Activated CD8-positive, alpha-beta memory T cell treated with anti-CD3 and anti-CD28 coated beads, Interleukin-2, amount 10 ng/mL, durations not matched to agents 7 days and 5 days (primary cell): ENCODE measurements at regions not wholly inside any gene's neighbourhood (a gene's known extent, or its start where the extent isn't known, plus 50 kb on each side); places are given as distances from the start of the nearest gene placed in this dataset.

Experiments
- ATAC-seq: fragments of 150-1000 bp; cut with Tn5 transposase; one replicate; pipeline ENCODE4 v1.10.0; 2021; ENCODE audit warnings: moderate library complexity
- CTCF ChIA-PET: fragments of 350-600 bp; sonication (Branson Sonifier 250); formaldehyde crosslinking; loops from one replicate; lab custom pipeline; 2021; ENCODE audit warnings: antibody characterized with exemption; lab: Charles Lee
- DNase-seq: peaks from one replicate; pipeline ENCODE4 v3.0.0-alpha.2; 2020
- H3K27ac Mint-ChIP-seq: one replicate; pipeline ENCODE4 v1.8.0; 2021; ENCODE audit warnings: mild to moderate bottlenecking, mixed read lengths
- H3K27me3 Mint-ChIP-seq: one replicate; pipeline ENCODE4 v1.8.0; 2021; ENCODE audit warnings: mixed read lengths
- H3K36me3 Mint-ChIP-seq: one replicate; pipeline ENCODE4 v1.8.0; 2021; ENCODE audit warnings: mild to moderate bottlenecking, mixed read lengths
- H3K4me1 Mint-ChIP-seq: one replicate; pipeline ENCODE4 v1.8.0; 2021; ENCODE audit warnings: mixed read lengths
- H3K4me3 Mint-ChIP-seq: one replicate; pipeline ENCODE4 v1.8.0; 2021; ENCODE audit warnings: mild to moderate bottlenecking, moderate library complexity, mixed read lengths
- H3K9me3 Mint-ChIP-seq: one replicate; pipeline ENCODE4 v1.8.0; 2022; ENCODE audit warnings: low read depth, mixed read lengths

DNA sequence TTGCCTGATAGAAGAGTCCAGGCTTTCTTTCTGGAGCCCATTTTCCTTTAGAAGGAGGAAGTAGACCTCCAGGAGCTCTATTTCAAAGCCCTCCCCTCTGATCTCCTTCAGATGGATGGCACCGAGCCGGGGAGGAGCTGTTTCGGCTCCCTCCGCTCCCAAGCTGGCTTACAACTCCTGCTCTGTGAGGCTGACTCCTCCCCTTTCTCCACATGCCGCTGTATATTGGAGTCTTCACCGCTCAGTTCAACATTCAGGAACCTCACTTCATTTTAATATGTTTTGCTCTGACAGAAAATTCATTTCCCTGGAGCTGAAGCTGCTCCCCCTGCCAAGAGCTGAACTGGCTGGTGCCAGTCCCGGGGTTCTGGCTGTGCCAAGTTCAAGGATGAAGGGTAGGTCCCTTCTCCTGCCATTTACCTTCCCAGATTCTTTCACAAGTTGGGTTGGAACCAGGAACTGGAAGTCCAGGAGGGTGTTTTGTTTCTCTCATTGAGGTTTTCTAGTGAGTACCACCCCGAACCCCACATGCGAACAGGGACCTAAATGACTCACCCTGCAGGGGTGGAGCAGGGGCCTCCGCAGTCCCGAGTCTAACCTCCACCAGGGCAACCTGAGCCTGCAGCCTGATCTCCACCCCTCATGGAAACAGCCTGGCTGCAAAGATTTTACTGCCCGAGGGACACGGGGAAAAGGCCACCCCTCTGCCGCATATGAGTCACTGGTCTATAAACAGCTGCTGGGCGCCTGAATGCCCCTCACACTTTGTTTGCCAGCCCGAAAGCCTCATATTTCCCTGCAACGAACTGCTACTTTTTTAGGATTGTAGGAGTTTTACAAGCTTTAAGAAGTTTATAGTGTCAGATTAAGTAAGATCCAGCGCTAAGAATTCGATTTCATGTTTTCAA, 68.6 kb upstream of the FOXA2 start:
- H3K4me1 Mint-ChIP-seq: no peaks in the 10 kb centered on the region
- CTCF ChIA-PET: no interaction called here
- peaks cover 3% of the 10 kb centered on the region for H3K9me3 Mint-ChIP-seq
- DNase-seq (no peak), ATAC-seq (no peak)
- H3K27ac Mint-ChIP-seq: no peak overlapping the region
- H3K4me3 Mint-ChIP-seq: no peak overlapping the region
- no peaks in the 10 kb centered on the region for H3K27me3 Mint-ChIP-seq
- H3K36me3 Mint-ChIP-seq: no peaks in the 10 kb centered on the region

- Mint-ChIP-seq H3K27ac (no peak overlapping the region), H3K9me3 (peaks cover 3% of the 10 kb centered on the region), H3K27me3 (no peaks in the 10 kb centered on the region), H3K36me3 (no peaks in the 10 kb centered on the region), H3K4me3 (no peak overlapping the region), H3K4me1 (no peaks in the 10 kb centered on the region)
- CTCF ChIA-PET: no interaction called here
- no peak for DNase-seq
- ATAC-seq: no peak
These were observed 69.6 kb upstream of the FOXA2 start for GRCh38 chr20:22653658-22654642.

GRCh38 chr20:22663528-22664025, 79.2 kb upstream of the FOXA2 start:
- Mint-ChIP-seq H3K4me1 (no peaks in the 10 kb centered on the region), H3K4me3 (no peak overlapping the region), H3K27me3 (no peaks in the 10 kb centered on the region), H3K36me3 (no peaks in the 10 kb centered on the region), H3K9me3 (peaks cover 3% of the 10 kb centered on the region), H3K27ac (no peak overlapping the region)
- ATAC-seq: no peak
- CTCF ChIA-PET: no interaction called here
- DNase-seq: no peak

DNA sequence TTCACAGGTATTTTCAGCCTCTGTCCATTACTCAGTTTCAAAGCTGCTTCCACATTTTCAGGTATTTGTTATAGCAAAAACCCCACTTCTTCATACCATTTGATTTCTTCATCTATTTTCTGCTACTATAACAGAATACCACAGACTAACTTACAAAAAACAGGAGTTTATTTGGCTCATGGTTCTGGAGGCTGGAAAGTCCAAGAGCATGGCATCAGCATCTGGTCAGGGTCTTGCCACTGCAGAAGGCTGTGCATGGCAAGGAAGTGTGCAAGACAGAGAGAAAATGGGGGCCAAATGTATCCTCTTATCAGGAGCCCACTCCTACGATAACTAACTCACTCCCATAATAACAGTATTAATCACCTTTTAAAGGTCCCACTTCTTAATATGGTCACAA, 82.8 kb upstream of the FOXA2 start:
- Mint-ChIP-seq H3K36me3 (no peaks in the 10 kb centered on the region), H3K27ac (no peak overlapping the region), H3K4me3 (no peak overlapping the region), H3K27me3 (no peaks in the 10 kb centered on the region), H3K4me1 (no peaks in the 10 kb centered on the region), H3K9me3 (peaks cover 11% of the 10 kb centered on the region)
- ATAC-seq: no peak
- CTCF ChIA-PET: no interaction called here
- no peak for DNase-seq

DNA sequence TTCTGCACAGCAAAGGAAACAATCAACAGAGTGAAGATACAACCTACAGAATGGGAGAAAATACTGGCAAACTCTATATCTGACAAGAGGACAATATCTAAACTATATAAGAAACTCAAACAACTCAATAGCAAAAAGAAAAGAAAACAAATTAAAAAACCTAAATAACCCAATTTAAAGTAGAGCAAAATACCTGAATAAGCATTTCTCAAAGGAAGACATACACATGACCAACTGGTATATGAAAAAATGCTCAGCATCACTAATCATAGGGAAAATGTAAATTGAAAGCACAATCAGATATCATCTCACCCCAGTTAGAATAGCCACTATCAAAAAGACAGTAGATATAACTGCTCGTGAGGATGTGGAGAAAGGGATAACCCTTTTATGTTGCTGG, 87.8 kb upstream of the FOXA2 start:
- ATAC-seq: no peak
- Mint-ChIP-seq H3K27ac (no peak overlapping the region), H3K4me3 (no peak overlapping the region), H3K27me3 (no peaks in the 10 kb centered on the region), H3K4me1 (no peaks in the 10 kb centered on the region), H3K9me3 (peaks cover 15% of the 10 kb centered on the region), H3K36me3 (no peaks in the 10 kb centered on the region)
- CTCF ChIA-PET: no interaction called here
- no peak for DNase-seq

DNA sequence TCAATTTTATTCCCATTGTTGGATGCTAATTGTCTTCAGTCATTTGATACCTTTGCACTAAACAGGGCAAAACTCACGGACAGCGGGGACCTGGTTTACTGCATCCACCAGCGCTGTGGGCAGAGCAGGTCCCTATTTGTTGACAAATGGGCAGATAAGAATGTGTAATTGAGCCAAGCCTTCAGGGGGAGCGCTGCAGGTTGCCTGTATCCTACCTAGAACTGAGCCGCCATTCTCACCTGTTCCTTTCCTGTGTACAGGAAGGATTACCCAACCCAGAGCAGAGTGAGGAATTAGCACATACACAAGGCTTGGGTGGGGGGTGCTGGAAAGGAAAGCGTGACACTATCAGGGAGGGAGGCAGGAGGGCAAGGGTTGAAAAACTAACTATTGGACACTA, 89.1 kb upstream of the FOXA2 start:
- no peak for ATAC-seq
- CTCF ChIA-PET: no interaction called here

GRCh38 chr20:22675341-22675740, 91.0 kb upstream of the FOXA2 start:
- Mint-ChIP-seq H3K4me3 (no peak overlapping the region), H3K27ac (no peak overlapping the region), H3K9me3 (peaks cover 6% of the 10 kb centered on the region), H3K27me3 (no peaks in the 10 kb centered on the region), H3K4me1 (no peaks in the 10 kb centered on the region), H3K36me3 (no peaks in the 10 kb centered on the region)
- DNase-seq (no peak), ATAC-seq (no peak)
- CTCF ChIA-PET: no interaction called here

More for the DNA sequence above, 89.1 kb upstream of the FOXA2 start:
- H3K9me3 Mint-ChIP-seq: peaks cover 12% of the 10 kb centered on the region
- H3K4me3 Mint-ChIP-seq: no peak overlapping the region
- no peak overlapping the region for H3K27ac Mint-ChIP-seq
- no peaks in the 10 kb centered on the region for H3K27me3 Mint-ChIP-seq
- H3K36me3 Mint-ChIP-seq: no peaks in the 10 kb centered on the region
- H3K4me1 Mint-ChIP-seq: no peaks in the 10 kb centered on the region
- no peak for DNase-seq

DNA sequence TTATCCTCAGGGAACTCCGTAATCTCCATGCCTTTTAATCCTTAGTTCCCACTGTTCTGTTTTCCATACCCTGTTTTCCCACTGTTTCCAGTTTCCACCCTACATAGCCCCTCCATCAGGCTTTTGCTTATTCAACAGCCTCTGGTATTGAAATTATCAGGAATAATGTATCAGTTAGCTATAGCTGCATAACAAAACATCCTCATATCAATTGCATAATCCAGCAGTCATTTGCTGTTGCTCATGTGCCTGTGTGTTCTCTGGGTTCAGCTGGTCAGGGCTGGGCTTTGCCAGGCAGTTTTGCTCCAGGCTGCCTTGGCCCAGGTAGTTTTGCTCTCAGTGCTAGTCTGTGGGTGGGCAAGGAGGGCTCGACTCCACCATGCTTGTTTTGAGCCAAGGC, 94.3 kb upstream of the FOXA2 start:
- DNase-seq: no peak
- Mint-ChIP-seq H3K9me3 (peaks cover 4% of the 10 kb centered on the region), H3K36me3 (no peaks in the 10 kb centered on the region), H3K4me3 (no peak overlapping the region), H3K4me1 (no peaks in the 10 kb centered on the region), H3K27ac (no peak overlapping the region), H3K27me3 (no peaks in the 10 kb centered on the region)
- ATAC-seq: no peak
- CTCF ChIA-PET: interaction anchor here (2.7 kb wide), 1 partner anchor 13 kb away, joined by 7 read pairs; no protein-coding TSS in a partner anchor

GRCh38 chr20:22679197-22679596, 94.8 kb upstream of the FOXA2 start:
- Mint-ChIP-seq H3K9me3 (peaks cover 4% of the 10 kb centered on the region), H3K4me1 (no peaks in the 10 kb centered on the region), H3K4me3 (no peak overlapping the region), H3K27me3 (no peaks in the 10 kb centered on the region), H3K27ac (no peak overlapping the region), H3K36me3 (no peaks in the 10 kb centered on the region)
- ATAC-seq (no peak), DNase-seq (no peak)
- CTCF ChIA-PET: interaction anchor here (2.7 kb wide), 1 partner anchor 13 kb away, joined by 7 read pairs; no protein-coding TSS in a partner anchor

DNA sequence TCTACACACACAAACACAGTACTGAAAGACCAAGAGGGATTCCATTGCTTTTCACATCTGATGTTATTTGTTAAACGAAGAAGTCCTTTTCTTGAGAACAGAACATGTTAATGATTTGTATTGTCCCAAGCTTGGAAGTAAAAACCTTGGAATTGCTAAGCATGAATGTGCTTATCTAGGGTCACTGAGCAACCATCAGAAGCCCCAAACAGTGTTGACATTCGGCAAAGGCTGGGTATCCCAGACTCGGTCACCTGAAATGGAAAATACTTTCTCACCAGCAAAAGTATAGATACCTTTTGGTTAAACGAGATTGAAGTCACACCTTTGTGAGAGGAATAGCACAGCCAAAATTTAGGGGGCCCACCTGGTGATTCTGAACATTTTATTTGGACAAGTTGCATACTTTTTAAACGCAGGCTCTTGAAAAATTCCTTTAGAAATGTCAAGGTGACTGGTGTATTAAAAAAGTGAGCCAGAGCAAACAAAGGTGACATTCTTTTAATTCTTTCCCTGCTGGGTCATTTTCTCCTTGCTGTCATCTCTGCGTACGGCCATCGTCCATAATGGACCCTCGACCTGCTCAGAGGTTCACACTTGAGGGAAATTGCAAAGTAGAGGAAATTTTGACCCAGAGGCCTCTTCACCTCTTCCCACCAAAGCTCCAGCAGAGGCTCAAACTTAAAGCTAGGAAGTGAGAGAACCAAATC, 95.8 kb upstream of the FOXA2 start:
- no peaks in the 10 kb centered on the region for H3K4me1 Mint-ChIP-seq
- H3K4me3 Mint-ChIP-seq: no peak overlapping the region
- H3K27ac Mint-ChIP-seq: no peak overlapping the region
- H3K27me3 Mint-ChIP-seq: no peaks in the 10 kb centered on the region
- DNase-seq (no peak), ATAC-seq (no peak)
- H3K9me3 Mint-ChIP-seq: peaks cover 4% of the 10 kb centered on the region
- no peaks in the 10 kb centered on the region for H3K36me3 Mint-ChIP-seq
- CTCF ChIA-PET: interaction anchor here (1.4 to 2.7 kb wide), 2 partner anchors 10 to 12 kb away, joined by 3 to 7 read pairs; no protein-coding TSS in a partner anchor

- DNase-seq: no peak
- no peak overlapping the region for H3K4me3 Mint-ChIP-seq
- no peaks in the 10 kb centered on the region for H3K9me3 Mint-ChIP-seq
- H3K27me3 Mint-ChIP-seq: no peaks in the 10 kb centered on the region
- H3K36me3 Mint-ChIP-seq: no peaks in the 10 kb centered on the region
- no peak overlapping the region for H3K27ac Mint-ChIP-seq
- CTCF ChIA-PET: no interaction called here
- no peaks in the 10 kb centered on the region for H3K4me1 Mint-ChIP-seq
- no peak for ATAC-seq
These were observed 97.3 kb upstream of the FOXA2 start for GRCh38 chr20:22681591-22682248.

DNA sequence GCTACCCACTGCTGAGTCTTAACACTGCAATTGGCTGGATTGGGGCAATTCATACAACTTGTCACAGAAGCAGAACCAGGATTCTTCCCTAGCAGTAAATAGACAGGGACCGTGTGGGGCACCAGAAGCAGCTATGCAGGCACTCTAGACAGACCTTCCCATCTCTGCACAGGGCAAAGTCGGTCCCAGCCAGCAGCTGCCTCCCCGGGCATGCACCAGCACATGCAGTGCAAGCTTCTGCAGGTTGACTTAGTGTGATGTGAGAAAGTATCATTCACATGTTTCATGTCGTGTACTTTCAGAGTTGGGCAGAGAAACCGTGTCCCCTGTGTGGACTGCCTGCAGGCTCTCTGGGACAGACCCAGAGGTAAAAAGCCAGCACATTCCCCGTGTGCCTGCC, 98.0 kb upstream of the FOXA2 start:
- no peaks in the 10 kb centered on the region for H3K36me3 Mint-ChIP-seq
- CTCF ChIA-PET: interaction anchor here (1.9 kb wide), 1 partner anchor 344 kb away, joined by 11 read pairs; no protein-coding TSS in a partner anchor
- no peak for DNase-seq
- no peaks in the 10 kb centered on the region for H3K9me3 Mint-ChIP-seq
- no peaks in the 10 kb centered on the region for H3K4me1 Mint-ChIP-seq
- H3K4me3 Mint-ChIP-seq: no peak overlapping the region
- H3K27me3 Mint-ChIP-seq: no peaks in the 10 kb centered on the region
- ATAC-seq: no peak
- H3K27ac Mint-ChIP-seq: no peak overlapping the region
